Renal cortical epithelial cell (primary cell): ENCODE measurements at regions not wholly inside any gene's neighbourhood (a gene's known extent, or its start where the extent isn't known, plus 50 kb on each side); places are given as distances from the start of the nearest gene placed in this dataset.

ENCODE experiments used
- DNase-seq: peaks from one replicate; pipeline ENCODE4 v3.0.0-alpha.2; 2011; ENCODE audit warnings: low read depth

DNA sequence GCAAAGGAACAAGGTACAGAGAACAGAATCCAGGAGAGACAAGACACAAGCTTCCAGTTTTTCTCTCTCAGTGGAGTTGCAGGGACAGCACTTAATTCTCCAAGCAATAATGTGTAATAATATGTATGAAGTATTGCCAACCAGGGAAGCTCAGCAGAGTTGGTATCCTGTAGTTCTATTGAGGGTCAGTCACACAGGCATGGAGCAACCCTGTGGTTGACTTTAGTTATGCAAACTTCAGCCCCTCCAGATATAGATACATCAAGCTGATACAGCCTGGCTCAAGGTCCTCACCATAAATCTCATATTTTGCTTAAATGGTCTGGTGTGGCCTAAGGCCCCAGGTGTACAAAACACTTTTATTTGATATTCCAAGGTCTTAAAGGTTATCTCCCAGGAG lies 248.6 kb upstream of the EPHA5 start:
- no peak for DNase-seq

DNA sequence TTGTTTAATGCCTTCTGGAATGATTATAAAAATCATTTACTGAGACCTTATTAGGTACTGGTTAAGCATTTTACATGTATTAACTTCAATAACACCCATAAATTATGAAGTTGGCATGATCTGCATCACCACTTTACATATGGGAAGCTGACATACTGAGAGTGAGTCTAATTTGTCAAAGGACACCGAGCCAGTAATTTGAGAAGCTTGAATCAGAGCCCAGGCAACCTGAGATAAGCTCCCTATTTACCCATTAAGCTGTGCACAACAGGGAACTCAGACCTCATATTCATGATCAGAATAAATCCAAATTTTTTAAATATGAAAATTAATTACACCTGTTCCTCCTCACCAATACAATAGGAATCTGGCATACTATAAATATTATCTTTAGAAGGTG lies 247.9 kb upstream of the EPHA5 start:
- no peak for DNase-seq

GRCh38 chr4:65917486-65917885 lies 247.2 kb upstream of the EPHA5 start:
- DNase-seq: no peak

- DNase-seq: no peak
These were observed 241.4 kb upstream of the EPHA5 start for GRCh38 chr4:65911720-65912119.

DNA sequence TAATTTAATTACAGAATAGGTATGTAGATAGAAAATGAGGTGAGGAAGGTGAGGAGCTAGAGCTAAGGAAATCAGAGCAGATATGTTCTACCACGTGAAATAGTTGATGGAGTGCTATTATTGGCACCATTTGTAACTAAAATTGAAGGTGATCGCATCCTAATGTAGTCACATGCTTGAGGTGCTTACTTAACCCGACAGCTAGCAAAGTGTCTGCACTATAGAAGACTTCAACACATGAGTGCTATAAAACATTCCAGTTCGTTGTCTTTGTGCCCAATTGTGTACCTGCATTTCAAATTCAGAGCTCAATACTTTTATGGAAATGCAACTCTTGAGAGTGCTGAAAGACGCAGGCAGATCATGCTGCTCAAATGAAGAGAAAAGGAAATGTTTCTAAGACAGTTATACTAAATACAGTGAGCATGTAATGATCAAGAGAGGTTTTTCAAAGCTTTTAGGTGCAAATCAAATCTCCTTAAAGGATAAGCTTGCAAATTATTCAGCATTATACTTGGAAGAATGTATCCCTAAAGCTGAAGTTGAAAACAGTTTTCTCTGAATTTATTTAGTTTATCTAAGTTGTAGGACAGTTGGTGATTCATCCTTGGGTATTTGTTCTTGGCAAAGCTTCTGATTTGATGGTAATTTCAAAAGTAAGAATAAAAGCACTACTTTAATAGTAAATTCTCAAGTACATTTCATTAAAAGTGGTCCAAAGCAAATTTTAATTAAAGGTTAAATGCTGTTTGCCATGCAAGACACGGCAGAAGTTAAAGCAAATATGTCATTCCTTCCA lies 223.9 kb upstream of the EPHA5 start:
- DNase-seq: no peak

DNA sequence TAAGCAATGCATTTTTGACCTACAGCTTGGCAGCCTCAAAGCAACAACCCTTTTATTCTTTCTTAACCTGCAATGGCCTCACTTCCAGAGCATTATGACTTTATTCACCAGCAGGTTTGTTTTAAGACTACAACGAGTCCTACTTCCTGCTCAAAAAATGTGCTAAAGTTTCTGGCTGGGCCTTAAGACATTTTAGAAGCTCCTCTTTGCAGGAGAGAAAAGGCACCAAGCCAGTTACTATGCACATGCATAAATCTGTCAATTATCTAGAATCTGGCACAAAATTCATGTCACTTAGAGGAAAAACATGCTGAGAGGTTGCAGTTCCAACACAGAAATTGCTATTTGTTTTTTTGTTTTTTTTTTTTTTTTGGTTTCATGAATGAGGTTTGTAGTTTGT lies 223.0 kb upstream of the EPHA5 start:
- no peak for DNase-seq

- no peak for DNase-seq
These were observed 210.3 kb upstream of the EPHA5 start for GRCh38 chr4:65880594-65880993.

GRCh38 chr4:65868096-65868824 lies 198.0 kb upstream of the EPHA5 start:
- no peak for DNase-seq

DNA sequence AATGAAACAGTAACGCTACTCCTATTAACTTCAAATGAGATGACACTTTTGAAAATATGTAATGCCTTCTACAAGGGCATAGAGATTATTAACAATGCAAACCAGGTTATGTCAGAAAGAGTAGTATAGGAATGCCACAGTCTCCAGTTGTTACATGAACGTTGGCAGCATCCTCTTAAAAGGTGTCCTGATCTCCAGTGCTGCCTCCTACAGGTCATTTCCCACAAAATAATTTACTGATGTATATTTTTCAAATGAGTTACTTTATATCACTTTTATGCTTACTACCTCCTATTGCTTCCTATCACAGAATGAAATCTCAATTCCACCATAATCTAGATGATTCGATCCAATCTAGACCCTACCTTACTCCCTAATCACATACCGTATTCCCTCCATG lies 195.2 kb upstream of the EPHA5 start:
- DNase-seq: no peak

GRCh38 chr4:65861993-65862392 lies 191.7 kb upstream of the EPHA5 start:
- DNase-seq: no peak

GRCh38 chr4:65845199-65845773 lies 175.0 kb upstream of the EPHA5 start:
- no peak for DNase-seq

- DNase-seq: no peak
These were observed 169.1 kb upstream of the EPHA5 start for GRCh38 chr4:65839164-65839931.

DNA sequence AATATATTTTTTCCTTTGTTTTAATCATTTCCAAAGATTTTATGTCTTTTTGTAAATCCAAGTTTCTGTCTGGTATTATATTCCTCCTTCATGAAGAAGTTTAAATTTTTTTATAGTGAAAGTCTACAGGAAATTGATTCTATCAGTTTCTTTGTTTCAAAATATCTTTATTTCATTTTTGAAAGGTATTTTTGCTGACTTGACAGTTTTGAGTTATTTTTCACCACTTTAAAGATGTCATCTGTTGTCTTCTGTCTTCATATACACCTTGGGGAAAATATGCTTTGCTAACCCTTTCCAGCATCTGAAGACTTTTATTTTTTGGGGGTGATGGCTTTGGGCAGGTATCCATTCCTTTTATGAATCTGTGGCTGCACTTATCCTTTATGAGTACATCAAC lies 164.4 kb upstream of the EPHA5 start:
- no peak for DNase-seq

- DNase-seq: no peak
These were observed 161.5 kb upstream of the EPHA5 start for GRCh38 chr4:65831828-65832227.

DNA sequence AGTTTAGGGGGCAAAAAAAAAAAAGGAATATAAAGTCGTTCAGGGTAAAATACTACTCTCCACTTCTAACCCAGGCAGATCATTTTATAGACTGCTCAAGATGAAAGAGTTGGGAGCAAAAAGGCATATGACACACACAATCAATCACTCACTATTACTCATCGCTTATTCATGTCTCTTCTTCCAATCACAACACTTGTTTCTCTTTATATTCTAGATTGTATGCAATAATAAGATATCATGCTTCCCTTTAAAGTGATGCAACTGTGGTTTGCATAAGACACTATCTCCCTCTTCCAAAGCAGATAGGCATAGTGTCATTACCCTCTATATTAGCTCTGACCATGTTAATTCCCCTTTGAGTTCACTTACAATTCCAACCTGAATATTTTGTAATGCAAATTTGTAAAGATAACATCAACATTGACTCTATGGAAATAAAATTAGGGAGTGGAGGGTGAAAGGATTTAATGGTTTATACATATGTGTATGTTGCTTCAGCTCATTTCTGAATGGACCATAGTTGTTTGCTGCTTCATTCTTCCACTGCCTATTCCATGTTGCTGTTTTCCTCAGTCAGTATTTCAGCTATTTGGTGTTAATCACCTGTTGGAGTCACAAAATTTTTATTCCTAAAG lies 154.9 kb upstream of the EPHA5 start:
- no peak for DNase-seq

- no peak for DNase-seq
These were observed 148.9 kb upstream of the EPHA5 start for GRCh38 chr4:65819192-65819591.

GRCh38 chr4:65805936-65806335 lies 135.6 kb upstream of the EPHA5 start:
- no peak for DNase-seq

DNA sequence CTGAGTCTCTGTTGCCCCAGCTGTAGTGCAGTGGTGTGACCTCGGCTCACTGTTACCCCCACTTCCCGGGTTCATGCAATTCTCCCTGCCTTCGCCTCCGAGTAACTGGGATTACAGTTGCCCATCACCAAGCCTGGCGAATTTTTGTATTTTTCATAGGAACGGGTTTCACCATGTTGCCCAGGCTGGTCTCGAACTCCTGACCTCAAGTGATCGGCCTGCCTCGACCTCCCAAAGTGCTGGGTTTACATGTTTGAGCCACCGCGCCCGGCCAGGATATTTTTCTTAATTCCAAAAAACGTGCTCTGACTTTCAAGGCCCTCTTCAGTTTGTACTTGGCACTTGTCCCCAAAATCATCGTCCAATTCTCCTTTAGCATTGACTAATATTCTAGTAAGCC lies 129.2 kb upstream of the EPHA5 start:
- no peak for DNase-seq

DNA sequence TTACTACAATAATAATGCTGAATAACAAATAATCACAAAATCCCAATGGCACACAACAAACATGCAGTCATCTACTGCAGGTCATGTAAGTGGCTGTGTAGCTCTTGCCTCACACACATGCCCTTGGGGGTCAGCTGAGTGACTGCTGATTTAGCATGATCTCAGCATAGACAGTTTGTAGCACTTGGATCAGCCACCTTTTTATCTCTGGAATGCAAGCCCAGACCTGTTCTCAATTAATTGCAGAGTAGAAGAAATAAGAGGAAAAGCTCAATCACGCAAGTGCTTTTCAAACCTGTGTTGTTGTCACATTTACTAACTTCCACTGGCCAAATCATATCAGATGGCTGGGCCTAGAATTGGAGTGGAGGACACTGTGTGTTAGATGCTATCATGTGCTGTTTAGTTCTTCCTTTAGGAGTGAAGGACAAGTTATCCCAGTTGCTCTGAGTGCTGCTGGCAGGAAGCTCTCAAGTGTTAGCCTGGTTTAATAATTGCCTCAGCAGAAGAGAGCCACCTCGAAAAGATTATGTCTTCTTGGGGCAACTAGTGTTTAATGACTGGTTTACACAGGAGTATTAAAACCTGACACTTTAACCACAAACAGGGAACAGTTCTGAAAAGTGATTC lies 128.3 kb upstream of the EPHA5 start:
- DNase-seq: no peak

GRCh38 chr4:65791812-65792308 lies 121.6 kb upstream of the EPHA5 start:
- no peak for DNase-seq

DNA sequence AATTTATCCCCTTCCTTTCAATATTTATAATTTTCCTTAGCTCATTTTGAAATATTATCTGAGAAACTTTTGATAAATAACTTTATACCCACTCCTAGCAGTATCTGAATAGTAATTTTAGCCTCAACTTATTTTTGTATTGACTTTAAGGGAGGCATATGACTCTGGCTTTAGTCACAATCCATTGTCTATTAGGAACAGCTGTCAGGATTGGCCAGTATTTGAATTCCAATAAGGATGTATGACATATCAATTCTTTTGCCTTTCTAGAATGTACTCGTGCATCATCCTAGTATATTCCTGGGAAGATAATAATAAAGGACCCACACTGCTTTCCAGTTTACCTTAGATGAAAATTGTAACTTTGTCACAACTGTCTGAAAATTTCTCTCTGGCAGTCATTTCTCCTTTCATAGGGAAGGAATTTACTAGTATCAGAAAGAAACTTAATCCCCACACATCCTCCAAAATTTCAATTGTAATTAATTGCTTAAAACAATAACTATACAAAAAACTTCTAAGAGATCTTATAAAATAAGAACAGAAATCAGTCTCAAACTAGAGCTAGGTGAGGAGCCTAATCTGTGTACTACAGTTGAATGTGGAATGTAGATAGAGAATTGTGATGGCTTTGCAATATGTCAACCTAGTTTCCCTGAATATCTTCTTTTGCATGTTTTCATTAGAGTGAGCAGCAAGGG lies 121.0 kb upstream of the EPHA5 start:
- no peak for DNase-seq
